ENCODE measurements at regions not wholly inside any gene's neighbourhood (a gene's known extent, or its start where the extent isn't known, plus 50 kb on each side); places are given as distances from the start of the nearest gene placed in this dataset.

- no peak for TF ChIP-seq NFRKB (IDR thresholded peaks at IDR 0.05)
- no peak for TF ChIP-seq SP1 (IDR thresholded peaks at IDR 0.05)
- TF ChIP-seq ARNT (IDR thresholded peaks at IDR 0.05) = no peak
- TF ChIP-seq FOXK2 (IDR thresholded peaks at IDR 0.05) = no peak
- no peak for TF ChIP-seq ELF4 (IDR thresholded peaks at IDR 0.05)
- no peak for TF ChIP-seq ZNF384 (IDR thresholded peaks at IDR 0.05)
Measured at GRCh38 chr11:36757075-36757474, 159.0 kb upstream of the RAG2 start.
